Endodermal cell (in vitro differentiated cells): ENCODE measurements at regions not wholly inside any gene's neighbourhood (a gene's known extent, or its start where the extent isn't known, plus 50 kb on each side); places are given as distances from the start of the nearest gene placed in this dataset.

Experiments
- DNase-seq: peaks from one replicate; pipeline ENCODE4 v3.0.0-alpha.2; 2017
- H3K27ac ChIP-seq: 2 replicates; pipeline ENCODE4 v1.5.1; 2013; ENCODE audit warnings: mild to moderate bottlenecking, low read depth, low read length, moderate library complexity
- H3K27me3 ChIP-seq: 2 replicates; pipeline ENCODE4 v1.6.1; 2013; ENCODE audit warnings: mild to moderate bottlenecking, low read length, moderate library complexity; ENCODE audit not compliant: insufficient read depth, control insufficient read depth, poor library complexity, severe bottlenecking
- H3K36me3 ChIP-seq: 2 replicates; pipeline ENCODE4 v1.7.0; 2013; ENCODE audit warnings: mild to moderate bottlenecking, low read length, moderate library complexity; ENCODE audit not compliant: control insufficient read depth, insufficient read depth
- H3K4me1 ChIP-seq: one replicate; pipeline ENCODE4 v1.7.0; 2013; ENCODE audit warnings: low read length; ENCODE audit not compliant: control insufficient read depth, insufficient read depth
- H3K4me3 ChIP-seq: 2 replicates; pipeline ENCODE4 v1.5.1; 2013; ENCODE audit warnings: mild to moderate bottlenecking, low read length, moderate library complexity
- H3K9ac ChIP-seq: 2 replicates; pipeline ENCODE4 v1.6.1; 2013; ENCODE audit warnings: mild to moderate bottlenecking, low read length, moderate library complexity; ENCODE audit not compliant: poor library complexity, severe bottlenecking; ENCODE audit errors: extremely low read depth
- H3K9me3 ChIP-seq: 2 replicates; pipeline ENCODE4 v1.6.1; 2013; ENCODE audit warnings: mild to moderate bottlenecking, low read length, moderate library complexity; ENCODE audit not compliant: control insufficient read depth
- H3K27ac Mint-ChIP-seq: 2 replicates; pipeline ENCODE4 v1.8.0; 2020; ENCODE audit warnings: mixed read lengths
- H3K27me3 Mint-ChIP-seq: 2 replicates; pipeline ENCODE4 v1.8.0; 2021; ENCODE audit warnings: mild to moderate bottlenecking, mixed read lengths; ENCODE audit not compliant: insufficient read depth
- H3K36me3 Mint-ChIP-seq: 2 replicates; pipeline ENCODE4 v1.8.0; 2020; ENCODE audit warnings: low read depth, mixed read lengths
- H3K4me1 Mint-ChIP-seq: 2 replicates; pipeline ENCODE4 v1.8.0; 2020; ENCODE audit warnings: mixed read lengths
- H3K4me3 Mint-ChIP-seq: 2 replicates; pipeline ENCODE4 v1.8.0; 2020; ENCODE audit warnings: mild to moderate bottlenecking, moderate library complexity, mixed read lengths
- H3K9me3 Mint-ChIP-seq: 2 replicates; pipeline ENCODE4 v1.8.0; 2020; ENCODE audit warnings: mild to moderate bottlenecking, mixed read lengths
- CTCF ChIP-seq: fragments of 200-600 bp; sonication (generic); conservative IDR thresholded peaks from 2 replicates; pipeline ENCODE4 v1.5.0; 2021; ENCODE audit warnings: antibody characterized with exemption, mild to moderate bottlenecking
- WGBS, 2 experiments: methylation state at CpG; one replicate each; pipeline versions ENCODE4 v1.1.5 to v1.1.7; 2013; ENCODE audit warnings: missing lambda C conversion rate in 2 of 2, mixed read lengths in 1 of 2; ENCODE audit not compliant: insufficient coverage in 1 of 2, insufficient read length in 1 of 2; 5-methylcytosine and 5-hydroxymethylcytosine counted together

GRCh38 chr22:27093422-27093821, 436.0 kb downstream of the MIAT start:
- no peak overlapping the region for H3K9ac ChIP-seq
- no peak for TF ChIP-seq CTCF
- peaks cover 57% of the 10 kb centered on the region for H3K27me3 ChIP-seq
- H3K27ac Mint-ChIP-seq: no peak overlapping the region
- no peak for DNase-seq
- H3K4me1 Mint-ChIP-seq: peaks cover 4% of the 10 kb centered on the region
- no peaks in the 10 kb centered on the region for H3K36me3 Mint-ChIP-seq
- no peak overlapping the region for H3K4me3 Mint-ChIP-seq
- H3K27me3 Mint-ChIP-seq: peaks cover 27% of the 10 kb centered on the region
- no peak overlapping the region for H3K27ac ChIP-seq
- H3K4me3 ChIP-seq: no peak overlapping the region
- H3K4me1 ChIP-seq: no peaks in the 10 kb centered on the region
- no peaks in the 10 kb centered on the region for H3K36me3 ChIP-seq
- 87% methylated on average over 4 of the region's 4 CpGs; no CpG with 5 or more reads in 1 of the 2 experiments for WGBS, 2 experiments
- H3K9me3 Mint-ChIP-seq: peaks cover 2% of the 10 kb centered on the region
- peaks cover 13% of the 10 kb centered on the region for H3K9me3 ChIP-seq

GRCh38 chr22:27094633-27095308, 437.4 kb downstream of the MIAT start:
- Histone ChIP-seq H3K4me1 (no peaks in the 10 kb centered on the region), H3K27ac (no peak overlapping the region), H3K9ac (no peak overlapping the region), H3K36me3 (no peaks in the 10 kb centered on the region), H3K27me3 (peaks cover 71% of the 10 kb centered on the region), H3K9me3 (peaks cover 13% of the 10 kb centered on the region), H3K4me3 (no peak overlapping the region)
- peak; percentile 27 for DNase-seq
- no peaks in the 10 kb centered on the region for H3K36me3 Mint-ChIP-seq
- peaks cover 4% of the 10 kb centered on the region for H3K4me1 Mint-ChIP-seq
- 89 to 95% methylated on average over 4 to 11 of the region's 11 CpGs for WGBS, 2 experiments
- H3K4me3 Mint-ChIP-seq: no peak overlapping the region
- no peak overlapping the region for H3K27ac Mint-ChIP-seq
- H3K27me3 Mint-ChIP-seq: peaks cover 36% of the 10 kb centered on the region
- TF ChIP-seq CTCF: no peak
- peaks cover 2% of the 10 kb centered on the region for H3K9me3 Mint-ChIP-seq

- Histone ChIP-seq H3K9ac (no peak overlapping the region), H3K36me3 (no peaks in the 10 kb centered on the region), H3K4me1 (no peaks in the 10 kb centered on the region), H3K9me3 (peaks cover 13% of the 10 kb centered on the region), H3K27ac (no peak overlapping the region), H3K4me3 (no peak overlapping the region), H3K27me3 (peaks cover 86% of the 10 kb centered on the region)
- H3K36me3 Mint-ChIP-seq: no peaks in the 10 kb centered on the region
- peaks cover 4% of the 10 kb centered on the region for H3K4me1 Mint-ChIP-seq
- TF ChIP-seq CTCF: no peak
- H3K27ac Mint-ChIP-seq: no peak overlapping the region
- peaks cover 63% of the 10 kb centered on the region for H3K27me3 Mint-ChIP-seq
- H3K9me3 Mint-ChIP-seq: peaks cover 2% of the 10 kb centered on the region
- DNase-seq: peak; percentile 33
- 73% methylated on average over 3 to 5 of the region's 5 CpGs for WGBS, 2 experiments
- H3K4me3 Mint-ChIP-seq: no peak overlapping the region
Measured at GRCh38 chr22:27097506-27097905, 440.1 kb downstream of the MIAT start.
